Thyroid gland (tissue), 4 donors: ENCODE measurements at regions not wholly inside any gene's neighbourhood (a gene's known extent, or its start where the extent isn't known, plus 50 kb on each side); places are given as distances from the start of the nearest gene placed in this dataset.

ENCODE experiments used
- DNase-seq, 2 donors: peaks; one replicate each; pipeline ENCODE4 v3.0.0-alpha.2; 2019
- H3K27ac ChIP-seq, 3 donors: fragments of 200-600 bp; sonication (generic); 1 replicate in 2 of 3; 2 replicates in 1 of 3; pipeline ENCODE4 v1.5.1; 2016 to 2019; ENCODE audit warnings: mild to moderate bottlenecking in 1 of 3, moderate library complexity in 1 of 3
- H3K27me3 ChIP-seq: fragments of 200-600 bp; sonication (generic); one replicate; pipeline ENCODE4 v1.5.1; 2019
- H3K36me3 ChIP-seq, 2 donors: fragments of 200-600 bp; sonication (generic); one replicate each; pipeline ENCODE4 v1.5.1; 2016 to 2019
- H3K4me1 ChIP-seq, 2 donors: fragments of 200-600 bp; sonication (generic); one replicate each; pipeline ENCODE4 v1.5.1; 2017 to 2019
- H3K4me3 ChIP-seq, 3 donors: fragments of 200-600 bp; sonication (generic); replicated peaks in 1 of 3; 1 replicate in 2 of 3; 2 replicates in 1 of 3; pipeline ENCODE4 v1.5.1; 2016; ENCODE audit warnings: mild to moderate bottlenecking in 1 of 3
- H3K9me3 ChIP-seq: fragments of 200-600 bp; sonication (generic); one replicate; pipeline ENCODE4 v1.5.1; 2017
- CTCF ChIP-seq, 6 experiments: fragments of 200-600 bp in 3 of 6; fragments of 450-650 bp in 3 of 6; sonication (generic) in 3 of 6; IDR thresholded peaks; one replicate each; pipeline ENCODE4 v1.5.1; 2016 to 2019; ENCODE audit warnings: antibody characterized with exemption in 6 of 6, mild to moderate bottlenecking in 2 of 6, inconsistent platforms in 1 of 6, moderate library complexity in 1 of 6
- POLR2A ChIP-seq, 2 donors: fragments of 450-650 bp; IDR thresholded peaks; one replicate each; pipeline ENCODE4 v1.6.1; 2017; ENCODE audit warnings: antibody characterized with exemption in 2 of 2, mild to moderate bottlenecking in 2 of 2, moderate library complexity in 1 of 2
- WGBS, 2 donors: methylation state at CpG; one replicate each; pipeline ENCODE4 v1.1.5; 2017; 5-methylcytosine and 5-hydroxymethylcytosine counted together
- intact Hi-C: fragments of 100-400 bp; cut with DNase I; formaldehyde crosslinking; loops from one replicate; pipeline ENCODE4 v1.15.1; 2023

GRCh38 chr5:143761663-143762062 lies 50.3 kb upstream of the HMHB1 start:
- no peak for DNase-seq

GRCh38 chr5:143760755-143761154 lies 51.2 kb upstream of the HMHB1 start:
- no peak for DNase-seq
- WGBS, 2 donors, result 100% methylated on average over 1 of the region's 1 CpG
- H3K4me3 ChIP-seq, result no peak overlapping the region
- H3K9me3 ChIP-seq, result no peaks in the 10 kb centered on the region
- no peaks in the 10 kb centered on the region for H3K36me3 ChIP-seq
- H3K27ac ChIP-seq, result no peak overlapping the region
- TF ChIP-seq POLR2A (IDR thresholded peaks at IDR 0.05), result no peak
- no peak for TF ChIP-seq CTCF (IDR thresholded peaks at IDR 0.05)
- intact Hi-C loops, result no loop called here
- H3K27me3 ChIP-seq, result no peaks in the 10 kb centered on the region
- H3K4me1 ChIP-seq, result no peaks in the 10 kb centered on the region

More at GRCh38 chr5:143761663-143762062, 50.3 kb upstream of the HMHB1 start:
- intact Hi-C loops, result no loop called here
- no peaks in the 10 kb centered on the region for H3K4me1 ChIP-seq
- no peaks in the 10 kb centered on the region for H3K36me3 ChIP-seq
- H3K27ac ChIP-seq, result no peak overlapping the region
- H3K4me3 ChIP-seq, result no peak overlapping the region
- H3K27me3 ChIP-seq, result no peaks in the 10 kb centered on the region
- no peak for TF ChIP-seq CTCF (IDR thresholded peaks at IDR 0.05)
- TF ChIP-seq POLR2A (IDR thresholded peaks at IDR 0.05), result no peak
- no peaks in the 10 kb centered on the region for H3K9me3 ChIP-seq
- WGBS, 2 donors, result 83 to 84% methylated on average over 3 of the region's 3 CpGs

GRCh38 chr5:143760131-143760505 lies 51.8 kb upstream of the HMHB1 start:
- Histone ChIP-seq H3K27me3 (no peaks in the 10 kb centered on the region), H3K36me3 (no peaks in the 10 kb centered on the region), H3K4me3 (no peak overlapping the region), H3K4me1 (no peaks in the 10 kb centered on the region), H3K27ac (no peak overlapping the region), H3K9me3 (no peaks in the 10 kb centered on the region)
- intact Hi-C loops, result no loop called here
- TF ChIP-seq CTCF (IDR thresholded peaks at IDR 0.05), result no peak
- no peak for TF ChIP-seq POLR2A (IDR thresholded peaks at IDR 0.05)
- WGBS, 2 donors, result 89 to 92% methylated on average over 1 of the region's 1 CpG
- no peak for DNase-seq

- Histone ChIP-seq H3K9me3 (no peaks in the 10 kb centered on the region), H3K4me1 (no peaks in the 10 kb centered on the region), H3K36me3 (no peaks in the 10 kb centered on the region), H3K27me3 (no peaks in the 10 kb centered on the region), H3K27ac (no peak overlapping the region), H3K4me3 (no peak overlapping the region)
- no peak for DNase-seq
- intact Hi-C loops, result no loop called here
- no peak for TF ChIP-seq POLR2A (IDR thresholded peaks at IDR 0.05)
- no peak for TF ChIP-seq CTCF (IDR thresholded peaks at IDR 0.05)
- WGBS, 2 donors, result 50 to 51% methylated on average over 1 of the region's 1 CpG
Observed at GRCh38 chr5:143759396-143760130, 52.4 kb upstream of the HMHB1 start.

GRCh38 chr5:143758750-143759149 lies 53.2 kb upstream of the HMHB1 start:
- no peak for TF ChIP-seq POLR2A (IDR thresholded peaks at IDR 0.05)
- no peak for TF ChIP-seq CTCF (IDR thresholded peaks at IDR 0.05)
- DNase-seq, result no peak
- Histone ChIP-seq H3K4me1 (no peaks in the 10 kb centered on the region), H3K36me3 (no peaks in the 10 kb centered on the region), H3K4me3 (no peak overlapping the region), H3K9me3 (no peaks in the 10 kb centered on the region), H3K27me3 (no peaks in the 10 kb centered on the region), H3K27ac (no peak overlapping the region)
- 68 to 74% methylated on average over 3 of the region's 3 CpGs for WGBS, 2 donors
- intact Hi-C loops, result no loop called here
